HG03558 (cell line): ENCODE measurements at regions not wholly inside any gene's neighbourhood (a gene's known extent, or its start where the extent isn't known, plus 50 kb on each side); places are given as distances from the start of the nearest gene placed in this dataset.
"Not testable (repeated sequence)": the region's sequence is repeated elsewhere in the genome, so short reads cannot be mapped to it uniquely, and the experiment has no call there.

Experiments used
- ATAC-seq: cut with Tn5 transposase; IDR thresholded peaks from one replicate; pipeline ENCODE4 v1.9.1; 2021; ENCODE audit warnings: moderate number of reproducible peaks; ENCODE audit not compliant: unreplicated experiment; ENCODE audit errors: extremely low read depth

DNA sequence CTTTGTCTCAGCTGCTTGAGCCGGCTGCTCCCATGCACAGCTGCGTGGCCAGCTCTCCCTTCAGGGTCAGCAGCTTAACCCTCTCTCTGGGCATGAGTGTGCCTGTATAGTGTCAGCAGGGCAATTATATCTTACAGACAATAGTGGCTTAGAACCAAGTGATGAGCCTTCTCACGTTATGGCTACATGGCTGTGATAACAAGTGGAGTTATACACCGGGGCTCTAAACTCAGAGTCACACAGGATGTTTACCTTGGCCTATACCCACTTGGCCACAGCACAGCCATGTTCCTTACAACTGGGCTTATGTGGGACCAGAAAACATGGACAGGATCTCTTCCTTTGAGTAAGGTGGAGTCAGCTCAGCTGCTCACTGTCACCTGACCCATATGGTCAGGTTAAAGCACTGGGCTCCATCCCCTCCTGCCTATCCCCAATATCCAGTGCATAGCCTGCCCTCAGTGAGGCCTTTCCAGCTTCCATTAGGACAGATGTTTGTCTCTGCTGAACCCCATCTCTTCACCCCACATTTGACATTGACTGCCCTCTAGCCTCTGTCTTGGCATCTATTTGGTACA is 294.2 kb upstream of the NCKAP5 start:
- no peak for ATAC-seq

DNA sequence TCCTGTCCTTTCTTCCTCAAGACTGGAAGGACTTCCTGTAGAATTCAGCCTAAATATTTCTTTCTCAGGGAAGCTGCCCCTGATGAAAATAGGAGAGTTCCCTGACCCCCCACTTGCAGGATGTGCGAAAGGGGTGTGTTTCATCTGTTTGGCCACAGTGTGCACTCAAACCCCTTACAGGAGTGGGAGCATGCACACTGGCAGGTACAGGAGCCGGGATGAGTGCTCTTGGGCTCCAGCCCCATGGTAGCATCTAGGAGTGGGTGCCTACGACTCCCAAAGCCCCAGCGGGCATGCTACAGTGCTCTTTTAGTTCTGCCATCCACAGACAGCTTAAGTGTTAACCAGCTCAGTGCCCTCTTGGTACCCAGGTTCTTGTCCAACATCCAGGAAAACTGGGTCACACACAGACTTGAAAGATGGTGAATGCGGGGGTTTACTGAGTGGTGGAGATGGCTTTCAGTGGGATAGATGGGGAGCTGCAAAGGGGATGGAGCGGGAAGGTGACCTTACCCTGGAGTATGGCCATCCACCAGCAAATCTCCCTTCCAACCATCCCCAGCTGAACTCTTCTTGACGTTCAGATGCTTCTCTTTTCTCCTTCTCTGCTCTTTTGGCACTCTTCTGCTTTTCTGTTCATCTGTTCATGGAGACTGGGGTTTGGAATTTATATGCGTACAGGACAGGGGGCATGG is 295.0 kb upstream of the NCKAP5 start:
- no peak for ATAC-seq

DNA sequence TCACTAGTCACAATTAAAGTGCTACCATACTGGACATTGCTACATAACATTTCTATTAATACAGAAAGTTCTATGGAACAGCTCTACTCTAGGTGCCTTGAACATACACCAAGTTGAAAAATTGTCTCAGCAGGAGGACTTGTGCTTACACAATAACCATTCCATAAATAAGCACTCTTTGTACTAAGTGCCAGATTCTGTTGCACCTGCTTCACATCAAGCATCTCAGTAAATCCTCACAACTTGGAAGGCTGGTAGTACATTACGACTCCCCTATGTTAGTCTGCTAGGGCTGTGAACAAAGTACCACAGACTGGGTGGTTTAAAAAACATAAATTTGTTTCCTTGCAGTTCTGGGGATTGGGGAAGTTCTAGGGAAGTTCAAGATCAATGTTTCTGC is 296.9 kb upstream of the NCKAP5 start:
- no peak for ATAC-seq

DNA sequence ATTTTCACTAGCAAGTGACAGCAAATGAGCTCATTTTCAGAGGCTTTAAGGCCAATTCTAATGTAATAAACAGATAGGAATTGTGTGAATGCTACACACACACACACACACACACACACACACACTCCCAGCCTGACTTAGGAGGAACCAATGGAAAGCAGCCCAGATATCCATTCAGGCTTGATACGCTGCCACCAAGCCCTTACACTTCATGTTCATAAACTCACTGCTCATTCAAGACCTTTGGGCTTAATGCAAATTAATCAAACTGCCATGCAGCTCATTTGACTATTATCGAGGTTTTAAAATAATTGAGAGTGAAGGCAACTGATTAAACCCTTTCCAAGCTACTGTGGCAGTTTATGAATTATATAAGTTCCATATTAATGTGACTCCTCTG is 298.9 kb upstream of the NCKAP5 start:
- no peak for ATAC-seq

DNA sequence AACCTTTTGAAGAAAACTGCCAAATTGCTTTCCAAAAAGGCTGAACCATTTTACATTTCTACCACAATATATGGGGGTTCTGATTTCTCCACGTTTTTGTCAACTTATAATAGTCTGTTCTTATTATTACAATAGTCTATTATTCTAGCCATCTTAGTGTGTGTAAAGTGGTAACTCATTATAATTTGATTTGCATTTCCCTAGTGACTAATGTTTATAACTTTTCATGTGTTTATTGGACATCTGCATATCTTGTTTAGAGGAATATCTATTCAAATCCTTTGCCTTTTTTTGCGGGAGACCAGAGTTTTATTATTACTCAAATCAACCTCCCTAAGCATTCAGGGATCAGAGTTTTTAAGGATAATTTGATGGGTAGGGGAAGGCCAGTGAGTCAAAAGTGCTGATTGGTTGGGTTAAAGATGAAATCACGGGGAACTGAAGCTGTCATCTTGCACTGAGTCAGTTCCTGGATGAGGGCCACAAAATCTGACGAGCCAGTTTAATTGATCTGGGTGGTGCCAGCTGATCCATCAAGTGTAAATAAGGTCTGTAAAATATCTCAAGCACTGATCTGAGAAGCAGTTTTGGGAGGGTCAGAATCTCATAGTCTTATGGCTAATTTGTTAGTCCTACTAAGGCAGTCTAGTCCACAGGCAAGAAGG is 303.4 kb upstream of the NCKAP5 start:
- no peak for ATAC-seq

DNA sequence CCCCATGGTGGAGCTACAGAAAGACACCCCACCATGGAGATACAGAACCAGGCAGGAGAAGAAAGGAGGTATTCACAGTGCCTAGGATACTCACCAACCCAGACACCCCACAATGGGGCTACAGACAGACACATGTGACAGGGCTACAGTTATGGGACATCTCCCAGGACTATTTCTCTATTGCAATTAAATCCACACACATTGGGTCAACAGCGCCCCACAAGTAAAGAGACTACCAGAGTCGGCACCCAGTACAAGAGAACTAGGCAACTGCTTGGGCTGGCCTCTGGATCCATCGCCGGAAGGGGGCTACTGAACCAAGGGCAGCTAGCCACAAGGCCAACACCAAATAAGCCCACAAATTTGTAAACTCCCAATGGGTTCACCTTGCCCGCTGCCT is 310.1 kb upstream of the NCKAP5 start:
- ATAC-seq: no peak

DNA sequence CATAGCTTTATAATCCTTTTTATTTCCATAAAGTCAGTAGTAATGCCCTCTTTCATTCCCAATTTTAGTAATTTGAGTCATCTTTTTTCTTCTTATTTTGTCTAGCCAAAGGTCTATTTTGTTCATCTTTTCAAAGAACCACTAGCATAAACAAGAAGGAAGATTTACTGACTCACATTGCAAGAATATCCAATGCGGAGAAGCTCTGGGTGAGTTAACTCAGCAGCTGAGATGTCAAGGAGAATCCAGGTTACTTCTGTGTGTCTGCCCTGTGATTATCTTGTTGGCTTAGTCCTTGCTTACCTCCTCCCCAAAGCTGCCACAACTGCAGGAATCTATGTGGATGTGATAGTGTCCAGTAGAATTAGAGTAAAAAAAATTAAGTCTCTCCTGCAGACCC is 311.4 kb upstream of the NCKAP5 start:
- no peak for ATAC-seq

DNA sequence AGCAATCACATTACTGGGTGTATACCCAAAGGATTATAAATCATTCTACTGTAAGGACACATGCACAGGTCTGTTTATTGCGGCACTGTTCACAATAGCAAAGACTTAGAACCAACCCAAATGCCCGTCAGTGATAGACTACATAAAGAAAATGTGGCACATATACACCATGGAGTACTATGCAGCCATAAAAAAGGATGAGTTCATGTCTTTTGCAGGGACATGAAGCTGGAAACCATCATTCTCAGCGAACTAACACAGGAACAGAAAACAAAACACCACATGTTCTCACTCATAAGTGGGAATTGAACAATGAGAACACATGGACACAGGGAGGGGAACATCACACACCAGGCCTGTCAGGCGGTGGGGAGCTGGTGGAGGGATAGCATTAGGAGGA is 313.9 kb upstream of the NCKAP5 start:
- ATAC-seq: not testable (repeated sequence)

DNA sequence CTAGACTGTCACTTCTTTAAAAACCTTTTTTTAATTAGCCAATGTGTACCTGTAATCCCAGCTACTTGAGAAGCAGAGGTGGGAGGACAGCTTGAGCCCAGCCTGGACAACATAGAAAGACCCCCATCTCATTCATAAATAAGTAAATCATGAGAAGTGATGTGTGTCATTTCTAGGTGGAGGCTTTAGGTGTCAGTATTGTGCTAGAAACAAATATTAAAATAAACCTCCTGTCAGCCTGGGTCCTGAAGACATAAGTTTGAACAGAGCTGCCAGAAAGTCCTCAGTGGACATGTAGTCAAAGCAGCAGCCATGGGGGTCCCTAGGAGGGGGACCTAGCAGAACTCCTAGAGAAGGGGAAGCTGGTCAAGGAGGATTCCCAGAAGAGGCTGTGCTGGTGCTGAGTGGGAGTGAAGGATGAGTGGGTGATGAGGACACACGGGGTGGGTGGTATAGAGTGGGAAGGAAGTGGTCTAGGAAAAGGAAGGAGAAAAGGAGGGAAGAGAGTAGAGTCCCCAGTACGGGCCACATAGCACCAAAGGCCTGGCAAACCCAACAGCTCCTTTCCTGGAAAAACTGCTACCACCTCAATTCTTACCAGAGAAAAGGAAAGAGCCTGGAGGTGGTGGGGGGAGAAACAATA is 316.6 kb upstream of the NCKAP5 start:
- no peak for ATAC-seq

DNA sequence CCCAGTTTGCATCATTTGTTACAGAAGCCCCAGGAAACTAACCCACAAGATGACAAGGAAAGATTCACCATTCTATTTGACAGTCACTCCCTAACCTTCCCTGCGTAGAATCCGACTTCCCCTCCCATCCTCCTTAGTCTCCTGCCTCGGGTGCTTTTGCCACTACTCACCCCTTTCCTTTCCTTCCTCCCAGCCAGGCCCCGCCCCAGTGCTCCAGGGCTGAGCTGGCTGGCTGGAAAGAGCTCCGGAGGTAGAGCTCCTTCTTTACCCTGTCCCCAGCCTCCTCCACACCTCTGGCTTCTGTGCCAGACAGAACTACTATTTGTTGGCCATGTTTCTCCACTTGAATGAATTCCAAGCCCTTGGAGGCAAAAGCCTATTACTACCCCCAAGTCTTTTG is 317.6 kb upstream of the NCKAP5 start:
- ATAC-seq: no peak

DNA sequence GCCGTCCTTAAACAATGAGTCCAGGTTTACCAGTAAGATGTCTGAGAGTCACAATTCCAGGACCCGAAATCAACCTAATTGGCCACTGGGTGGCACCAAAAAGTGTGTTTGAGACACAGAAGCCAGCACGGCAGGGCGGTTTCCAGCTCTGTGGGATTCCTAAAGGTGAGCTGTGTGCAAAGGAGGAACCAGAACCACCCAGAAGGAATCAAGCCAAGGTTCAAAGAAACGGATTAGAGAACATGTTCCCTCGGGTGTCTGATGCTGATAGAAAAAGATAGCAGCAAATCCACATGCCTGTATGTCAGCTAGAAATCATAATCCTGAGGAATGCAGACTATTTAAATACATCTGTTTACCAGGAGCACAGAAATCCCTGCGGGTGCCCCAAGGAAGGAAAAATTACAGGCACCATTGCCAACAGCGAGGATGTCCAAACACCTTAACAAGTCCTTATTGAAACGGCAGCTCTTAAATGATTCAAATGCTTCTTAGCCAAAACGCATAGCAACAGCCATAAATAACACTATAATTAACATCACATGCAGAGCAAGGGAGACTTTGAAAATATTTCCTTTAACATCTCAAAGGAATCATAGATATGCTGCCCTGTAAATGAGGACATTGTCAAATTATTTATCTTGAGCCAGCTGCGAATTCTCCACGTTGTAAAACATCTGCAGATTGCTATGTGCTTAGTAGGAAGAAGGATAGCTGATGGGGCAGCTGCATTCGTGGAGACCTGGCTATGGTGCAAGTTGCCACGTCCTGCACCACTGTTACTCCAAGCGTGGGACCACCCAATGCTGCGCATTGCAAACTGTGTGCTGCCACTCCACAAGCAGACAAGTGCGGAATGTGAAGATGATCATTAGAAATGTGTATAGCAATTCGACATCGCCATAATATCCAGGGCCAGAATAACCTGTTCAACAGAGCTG is 318.7 kb upstream of the NCKAP5 start:
- no peak for ATAC-seq

DNA sequence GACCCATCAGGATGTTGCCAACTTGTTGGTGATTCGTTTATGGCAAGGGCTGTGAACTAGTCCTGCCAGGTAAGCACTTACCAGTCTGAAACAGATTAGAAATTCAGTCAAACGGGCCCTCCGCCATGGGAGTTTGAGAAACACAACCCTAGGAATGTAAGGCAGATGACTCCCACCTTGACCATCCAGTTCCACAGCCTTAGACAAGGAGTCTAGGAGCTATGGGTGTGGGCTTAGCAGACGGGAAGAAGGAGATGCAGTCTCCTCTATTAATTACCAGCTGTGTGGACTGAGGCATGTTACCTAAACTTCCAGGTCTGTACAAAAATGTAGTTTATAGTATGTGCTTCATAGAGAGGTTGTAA is 319.4 kb upstream of the NCKAP5 start:
- ATAC-seq: no peak

DNA sequence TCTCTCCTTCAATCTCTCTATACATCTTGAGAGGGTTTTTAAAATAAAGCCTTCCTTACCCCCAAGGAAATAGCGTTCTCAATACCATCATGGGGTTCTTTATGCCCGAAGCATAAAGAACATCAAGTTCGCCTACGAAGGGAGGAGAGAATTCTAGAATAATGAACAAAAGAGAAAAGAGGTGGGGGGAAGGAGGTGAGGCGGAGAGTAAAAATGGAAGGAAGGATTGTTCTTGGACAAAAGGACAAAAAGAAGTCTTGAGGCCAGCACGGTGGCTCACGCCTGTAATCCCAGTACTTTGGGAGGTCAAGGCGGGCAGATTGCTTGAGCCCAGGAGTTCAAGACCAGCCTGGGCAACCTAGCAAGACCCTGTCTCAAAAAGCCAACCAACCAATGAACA is 319.8 kb upstream of the NCKAP5 start:
- no peak for ATAC-seq

DNA sequence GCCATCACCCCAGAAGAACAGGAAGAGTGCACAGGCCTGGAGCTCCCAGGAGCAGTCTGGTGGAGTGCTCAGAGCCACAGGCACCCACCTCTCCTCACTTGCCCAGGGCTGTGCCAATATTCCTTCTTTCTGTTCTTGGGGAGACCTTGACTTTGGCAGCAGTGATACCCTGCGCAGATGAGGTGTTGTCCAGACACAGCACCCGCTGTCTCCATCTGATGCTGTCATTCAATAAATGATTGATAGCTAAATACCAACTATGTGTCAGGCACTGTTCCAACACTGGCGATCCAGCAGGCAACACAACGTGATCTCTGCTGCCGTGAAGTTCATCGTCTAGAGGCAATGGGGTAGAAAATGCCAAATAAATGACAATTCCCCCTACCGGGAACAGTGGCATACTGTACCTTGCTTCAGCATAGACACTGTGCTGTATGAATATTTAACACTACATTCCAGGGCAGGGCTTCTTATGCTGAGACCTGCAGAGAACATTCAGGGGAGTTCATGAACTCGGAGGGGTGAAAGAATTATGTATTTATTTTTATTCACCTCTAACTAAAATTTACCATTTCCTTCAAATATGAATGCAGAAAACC is 320.5 kb upstream of the NCKAP5 start:
- ATAC-seq: no peak

DNA sequence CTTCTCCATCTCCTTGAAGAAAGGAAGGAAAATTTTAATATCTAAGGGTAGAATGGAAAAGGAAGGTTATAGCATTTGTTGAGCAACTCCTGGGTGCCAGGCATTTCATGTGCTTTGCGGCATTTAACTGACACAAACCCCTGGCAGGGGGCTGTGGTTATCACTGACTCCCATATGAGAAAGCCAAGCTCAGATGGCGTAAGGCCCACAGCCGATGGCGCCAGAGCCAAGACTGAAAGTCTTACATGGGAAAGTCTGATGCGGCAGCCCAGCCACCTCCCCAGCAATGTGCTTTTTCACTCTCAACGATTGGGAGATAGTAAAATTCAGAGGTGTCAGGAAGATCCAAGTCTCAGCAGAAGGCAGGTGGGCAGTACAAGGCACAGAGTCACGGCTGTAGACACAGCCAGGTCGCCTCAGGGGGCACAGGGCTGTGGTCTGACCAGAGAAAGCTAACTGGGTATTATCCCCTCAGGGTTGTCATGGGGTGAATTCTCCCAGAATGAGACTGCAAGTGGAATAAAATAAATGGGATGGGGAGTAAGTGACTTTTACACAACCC is 324.2 kb upstream of the NCKAP5 start:
- ATAC-seq: no peak

DNA sequence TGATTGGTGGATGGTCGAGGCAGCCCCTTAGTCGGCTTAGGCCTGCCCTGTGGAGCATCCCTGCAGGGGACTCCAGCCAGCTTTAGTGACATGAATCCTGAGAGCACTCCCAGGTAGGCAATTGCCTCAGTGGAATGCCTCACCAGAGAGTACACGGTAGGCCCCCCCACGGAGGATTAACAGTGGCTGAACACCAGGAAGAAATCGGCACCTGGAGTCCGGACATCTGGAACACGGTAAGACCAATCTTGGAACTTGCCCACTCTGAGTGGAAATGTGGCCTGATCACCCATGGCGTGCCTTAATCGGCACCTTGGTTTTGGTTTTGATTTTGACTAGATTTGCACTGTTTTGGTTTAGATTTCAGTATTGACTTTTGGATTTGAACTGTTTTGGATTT is 326.2 kb upstream of the NCKAP5 start:
- ATAC-seq: no peak

DNA sequence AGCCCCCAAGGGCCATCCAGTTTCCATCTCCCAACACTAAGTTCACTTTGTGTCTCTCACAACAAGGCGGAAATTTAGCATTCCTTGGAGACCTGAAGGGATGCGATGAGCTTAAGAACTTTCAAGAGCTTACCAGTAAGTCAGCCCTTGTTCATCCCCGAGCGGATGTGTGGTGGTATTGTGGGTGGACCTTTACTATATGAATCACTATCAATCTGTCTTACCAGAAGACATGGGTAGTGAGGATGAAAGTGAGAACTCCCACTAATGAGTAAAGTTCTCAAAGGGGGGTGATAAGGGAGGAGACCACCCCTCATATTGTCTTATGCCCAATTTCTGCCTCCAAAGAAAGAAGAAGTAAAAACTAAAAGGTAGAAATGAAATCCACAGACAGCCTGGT is 329.6 kb upstream of the NCKAP5 start:
- ATAC-seq: not testable (repeated sequence)

DNA sequence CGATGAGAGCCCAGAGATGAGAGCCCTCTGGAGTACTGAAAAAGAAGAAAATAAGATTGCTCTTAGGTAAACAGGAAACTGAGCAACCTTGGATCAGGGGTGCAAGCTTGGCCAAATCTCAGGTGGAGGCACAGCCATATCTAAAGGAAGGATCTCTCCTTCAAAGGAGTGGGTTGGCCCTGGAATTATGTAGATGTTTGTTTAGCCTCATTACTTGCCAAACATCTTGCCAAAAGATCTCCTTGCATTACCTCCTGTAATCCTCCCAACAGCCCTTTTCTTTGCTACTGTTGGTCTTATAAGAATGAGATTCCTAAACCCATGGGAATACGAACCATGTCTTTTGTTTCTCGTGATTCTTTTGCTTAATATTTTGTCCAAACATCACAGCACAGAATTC is 332.6 kb upstream of the NCKAP5 start:
- ATAC-seq: no peak

DNA sequence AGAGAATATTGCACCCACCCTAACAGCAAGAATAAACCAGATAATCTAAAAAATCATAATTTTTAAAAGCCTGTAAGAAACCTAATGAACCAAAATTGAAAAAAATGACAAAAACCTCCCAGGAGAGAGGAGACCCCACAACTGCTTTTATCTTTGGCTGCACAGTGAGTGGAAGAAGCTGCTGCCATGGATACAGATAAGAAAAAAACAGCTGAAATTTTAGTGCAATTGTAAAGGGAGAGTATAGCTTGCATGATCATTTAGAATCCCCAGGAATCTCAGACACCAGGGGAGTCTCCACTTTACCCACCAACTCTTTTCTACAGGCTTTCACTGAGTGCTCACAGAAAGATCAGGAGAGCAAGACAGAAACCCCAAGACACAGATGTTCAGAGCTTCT is 338.1 kb upstream of the NCKAP5 start:
- no peak for ATAC-seq

DNA sequence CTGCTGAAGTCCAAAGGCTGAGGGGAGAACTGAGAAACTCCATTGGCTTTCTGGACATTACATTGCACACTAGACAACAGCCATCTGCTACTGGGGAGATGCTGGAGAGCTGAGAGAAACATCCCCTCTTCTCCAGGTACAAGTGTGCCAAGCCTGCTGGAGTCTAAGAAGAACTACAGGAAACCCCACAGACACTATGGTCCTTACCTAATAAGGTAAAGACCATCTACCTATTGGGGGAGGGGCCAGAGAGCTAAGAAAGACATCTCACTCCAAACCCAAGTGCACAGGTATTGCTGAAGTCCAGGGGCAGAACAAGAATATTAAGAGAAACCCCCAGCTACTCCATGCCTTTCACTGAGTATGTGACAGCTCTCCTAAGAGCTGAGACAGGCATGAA is 338.7 kb upstream of the NCKAP5 start:
- no peak for ATAC-seq
